ENCODE measurements at regions not wholly inside any gene's neighbourhood (a gene's known extent, or its start where the extent isn't known, plus 50 kb on each side); places are given as distances from the start of the nearest gene placed in this dataset.

DNA sequence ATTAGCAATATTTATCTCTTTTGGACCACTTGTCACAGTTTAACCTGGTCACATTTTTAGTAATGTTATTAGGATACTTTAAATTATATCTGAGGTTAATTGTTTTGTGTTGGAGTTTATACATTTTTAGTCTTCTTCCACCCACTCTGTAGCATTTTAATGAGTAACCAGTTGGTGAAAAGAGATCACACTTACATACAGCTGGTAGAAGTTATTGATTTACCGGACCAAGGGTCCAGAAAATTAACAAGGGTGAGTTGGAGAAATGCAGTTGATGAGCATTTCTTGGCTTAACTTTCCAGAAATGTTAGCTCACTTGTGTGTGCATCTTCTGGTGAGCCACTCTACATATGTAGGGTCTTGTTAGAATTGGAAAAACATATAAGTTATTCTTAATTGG lies 219.6 kb downstream of the GRXCR1 start:
- Histone ChIP-seq H3K79me2 (ENCODE audit: control insufficient read depth, insufficient read depth, low read length) (no peaks in the 10 kb centered on the region), H2AFZ (ENCODE audit: low read depth, low read length) (no peak overlapping the region), H3K4me2 (ENCODE audit: insufficient read depth, low read length) (no peak overlapping the region), H3K27me3 (ENCODE audit: control insufficient read depth in 2 of 2, insufficient read depth in 2 of 2, low read length in 2 of 2) (no peaks in the 10 kb centered on the region), H3K9ac (replicated peaks; ENCODE audit: extremely low read depth, insufficient read depth, low read length) (no peak overlapping the region), H4K20me1 (replicated peaks; ENCODE audit: control insufficient read depth, extremely low read depth, insufficient read depth, low read length) (no peaks in the 10 kb centered on the region), H3K9me1 (replicated peaks; ENCODE audit: control insufficient read depth, extremely low read depth, insufficient read depth, low read length) (no peaks in the 10 kb centered on the region), H3K4me3 (replicated peaks in 1 of 3; ENCODE audit: insufficient read depth in 1 of 3, low read depth in 1 of 3, low read length in 3 of 3) (no peak overlapping the region), H3K4me1 (ENCODE audit: control insufficient read depth, extremely low read depth, insufficient read depth, low read length) (no peaks in the 10 kb centered on the region), H3K9me3 (replicated peaks; ENCODE audit: control insufficient read depth, insufficient read depth, low read length) (no peaks in the 10 kb centered on the region), H3K27ac (ENCODE audit: insufficient read depth, low read depth, low read length) (no peak overlapping the region), H3K36me3 (ENCODE audit: control insufficient read depth in 2 of 2, extremely low read depth in 1 of 2, insufficient read depth in 2 of 2, low read length in 2 of 2) (no peaks in the 10 kb centered on the region)
- FAIRE-seq (no peak), DNase-seq (ENCODE audit: low read depth, low spot score) (no peak)
- dilution Hi-C loops (cut with MboI; ENCODE audit: extremely low pct_ligation_motif_present, low sequenced_read_pairs), result no loop called here
- ChIA-PET CTCF (no interaction called here), POLR2A (no interaction called here)
- no TSS peak for BruUV-seq (replicated peaks)
- intact Hi-C loops (cut with micrococcal nuclease), result no loop called here
- TF ChIP-seq CTCF (IDR thresholded peaks at IDR 0.05; ENCODE audit: extremely low read depth in 1 of 2, insufficient read depth in 1 of 2, low read depth in 1 of 2, low read length in 2 of 2) (no peak), MYC (IDR thresholded peaks at IDR 0.05; ENCODE audit: low read depth, low read length) (no peak), POLR2A (IDR thresholded peaks at IDR 0.05; ENCODE audit: low read depth, low read length) (no peak), JUN (IDR thresholded peaks at IDR 0.05; ENCODE audit: borderline replicate concordance, insufficient read depth, insufficient read length, low read depth) (no peak), GATA2 (IDR thresholded peaks at IDR 0.05; ENCODE audit: insufficient read depth, insufficient read length, low read depth, low read length) (no peak), MAX (IDR thresholded peaks at IDR 0.05; ENCODE audit: insufficient read depth, insufficient read length) (no peak), FOS (IDR thresholded peaks at IDR 0.05; ENCODE audit: borderline replicate concordance, insufficient read depth, low read length) (no peak), EZH2 (IDR thresholded peaks at IDR 0.05; ENCODE audit: borderline replicate concordance, low read depth, low read length, severe bottlenecking) (no peak), POLR2AphosphoS5 (IDR thresholded peaks at IDR 0.05; ENCODE audit: insufficient read depth, low read depth, low read length) (no peak)
